ENCODE measurements at regions not wholly inside any gene's neighbourhood (a gene's known extent, or its start where the extent isn't known, plus 50 kb on each side); places are given as distances from the start of the nearest gene placed in this dataset.

DNA sequence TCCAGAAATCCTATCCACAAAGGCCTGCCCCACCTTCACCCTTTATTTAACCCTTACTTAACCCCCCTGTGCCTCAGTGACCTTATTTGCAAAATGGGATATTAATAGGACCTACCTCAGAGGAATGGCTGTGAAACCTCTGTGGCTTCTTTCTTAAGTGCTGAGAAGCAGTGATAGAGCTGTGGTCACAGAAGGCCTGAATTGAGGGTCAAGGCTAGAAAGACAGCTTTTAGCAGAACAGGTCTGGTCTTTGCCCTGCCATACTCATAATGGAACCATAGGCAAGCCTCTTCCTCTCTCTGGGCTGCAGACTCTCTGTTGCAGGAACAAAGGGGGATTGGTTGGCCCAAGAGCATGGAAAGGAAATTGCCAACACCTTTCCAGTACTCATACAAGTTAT, 63.5 kb upstream of the MAMLD1 start:
- Histone ChIP-seq H3K27me3 (ENCODE audit: insufficient read depth, low read depth, severe bottlenecking) (peaks cover 85% of the 10 kb centered on the region), H3K4me3 (ENCODE audit: low read depth, low read length) (no peak overlapping the region), H3K9me3 (ENCODE audit: severe bottlenecking) (no peaks in the 10 kb centered on the region), H3K36me3 (no peaks in the 10 kb centered on the region), H3K27ac (no peak overlapping the region)
- TF ChIP-seq, protein P1, sequence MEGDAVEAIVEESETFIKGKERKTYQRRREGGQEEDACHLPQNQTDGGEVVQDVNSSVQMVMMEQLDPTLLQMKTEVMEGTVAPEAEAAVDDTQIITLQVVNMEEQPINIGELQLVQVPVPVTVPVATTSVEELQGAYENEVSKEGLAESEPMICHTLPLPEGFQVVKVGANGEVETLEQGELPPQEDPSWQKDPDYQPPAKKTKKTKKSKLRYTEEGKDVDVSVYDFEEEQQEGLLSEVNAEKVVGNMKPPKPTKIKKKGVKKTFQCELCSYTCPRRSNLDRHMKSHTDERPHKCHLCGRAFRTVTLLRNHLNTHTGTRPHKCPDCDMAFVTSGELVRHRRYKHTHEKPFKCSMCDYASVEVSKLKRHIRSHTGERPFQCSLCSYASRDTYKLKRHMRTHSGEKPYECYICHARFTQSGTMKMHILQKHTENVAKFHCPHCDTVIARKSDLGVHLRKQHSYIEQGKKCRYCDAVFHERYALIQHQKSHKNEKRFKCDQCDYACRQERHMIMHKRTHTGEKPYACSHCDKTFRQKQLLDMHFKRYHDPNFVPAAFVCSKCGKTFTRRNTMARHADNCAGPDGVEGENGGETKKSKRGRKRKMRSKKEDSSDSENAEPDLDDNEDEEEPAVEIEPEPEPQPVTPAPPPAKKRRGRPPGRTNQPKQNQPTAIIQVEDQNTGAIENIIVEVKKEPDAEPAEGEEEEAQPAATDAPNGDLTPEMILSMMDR (IDR thresholded peaks at IDR 0.05; ENCODE audit: low read depth, low read length) = no peak
- no peak for DNase-seq

DNA sequence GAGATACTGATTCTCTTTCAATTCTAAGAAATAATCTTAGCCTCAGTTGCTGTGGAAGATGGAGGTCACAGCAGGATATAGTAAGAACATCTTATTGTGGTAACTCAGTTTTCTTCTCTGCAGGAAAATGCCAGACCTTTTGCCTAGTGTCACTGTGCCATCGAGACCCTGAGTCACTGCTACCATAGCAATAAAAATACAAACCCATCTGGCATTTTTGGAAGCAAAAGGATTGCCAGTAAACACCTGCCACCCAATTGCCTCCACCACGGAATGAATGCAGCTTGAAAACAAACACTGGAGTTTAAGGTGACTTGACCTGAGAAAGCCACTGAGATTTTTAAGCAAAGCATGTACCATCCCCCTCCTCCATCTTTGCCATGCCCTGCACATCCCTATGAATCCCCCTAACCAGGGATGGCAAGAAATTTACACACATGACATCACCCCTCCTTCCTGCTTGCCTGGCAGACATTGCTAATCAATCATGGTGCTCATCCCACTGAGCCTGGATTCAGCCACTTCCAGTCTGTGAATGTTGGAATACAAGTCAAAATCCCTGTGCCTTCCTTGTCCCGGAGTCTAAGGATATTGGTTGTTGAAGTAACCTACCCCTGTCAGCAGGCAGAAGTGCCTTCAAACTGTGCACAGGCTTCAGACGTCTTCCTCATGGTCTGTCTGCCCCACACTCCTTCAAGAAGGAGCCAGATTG, 59.6 kb upstream of the MAMLD1 start:
- H3K9me3 ChIP-seq (ENCODE audit: severe bottlenecking) = no peaks in the 10 kb centered on the region
- H3K4me3 ChIP-seq (ENCODE audit: low read depth, low read length) = no peak overlapping the region
- TF ChIP-seq, protein P1 (IDR thresholded peaks at IDR 0.05; ENCODE audit: low read depth, low read length) = no peak
- no peak overlapping the region for H3K27ac ChIP-seq
- no peak for DNase-seq
- H3K36me3 ChIP-seq = no peaks in the 10 kb centered on the region
- H3K27me3 ChIP-seq (ENCODE audit: insufficient read depth, low read depth, severe bottlenecking) = peaks cover 77% of the 10 kb centered on the region

DNA sequence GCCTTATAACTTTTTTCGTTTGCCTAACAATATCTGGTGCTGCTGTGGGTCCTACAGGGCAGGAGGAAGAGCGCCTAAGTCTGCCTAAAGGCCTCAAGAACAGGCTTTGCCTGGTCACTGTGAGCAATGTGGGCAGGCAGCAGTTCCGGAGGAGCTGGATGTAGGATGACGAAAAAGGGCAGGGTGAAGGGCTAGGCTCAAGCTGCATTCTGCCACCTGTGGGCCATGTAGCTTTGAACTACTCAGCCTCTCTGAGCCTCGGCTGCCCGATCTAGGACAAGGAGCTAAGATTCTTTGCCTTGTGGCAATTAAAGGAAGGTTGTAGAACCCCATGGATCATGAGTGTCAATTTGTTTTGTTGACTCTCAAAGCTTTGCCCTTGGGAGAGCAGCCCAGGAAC, 57.1 kb upstream of the MAMLD1 start:
- Histone ChIP-seq H3K4me3 (ENCODE audit: low read depth, low read length) (no peak overlapping the region), H3K27ac (no peak overlapping the region), H3K27me3 (ENCODE audit: insufficient read depth, low read depth, severe bottlenecking) (peaks cover 76% of the 10 kb centered on the region), H3K9me3 (ENCODE audit: severe bottlenecking) (no peaks in the 10 kb centered on the region), H3K36me3 (no peaks in the 10 kb centered on the region)
- TF ChIP-seq, protein P1 (IDR thresholded peaks at IDR 0.05; ENCODE audit: low read depth, low read length) = no peak
- no peak for DNase-seq

DNA sequence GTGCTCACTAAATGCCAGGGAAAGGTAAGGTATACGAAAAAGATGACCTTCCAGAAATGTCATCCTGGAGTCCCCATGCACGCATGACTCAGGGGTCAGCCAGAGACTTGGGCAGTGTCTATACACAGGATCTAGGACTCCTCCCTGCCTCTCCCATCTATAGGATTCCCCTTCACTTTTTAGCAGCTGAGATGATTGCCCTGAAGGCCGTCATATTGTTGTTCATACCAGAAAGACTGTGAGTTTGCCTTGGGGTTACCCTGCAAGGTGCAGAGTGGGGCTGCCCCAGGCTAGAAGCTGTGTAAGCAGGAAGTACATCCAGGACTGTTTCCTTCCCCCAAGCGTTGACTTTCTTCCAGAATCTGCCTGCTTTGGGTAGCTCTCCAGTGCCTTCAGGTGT, 55.1 kb upstream of the MAMLD1 start:
- TF ChIP-seq, protein P1 (IDR thresholded peaks at IDR 0.05; ENCODE audit: low read depth, low read length) = no peak
- Histone ChIP-seq H3K27me3 (ENCODE audit: insufficient read depth, low read depth, severe bottlenecking) (peaks cover 86% of the 10 kb centered on the region), H3K4me3 (ENCODE audit: low read depth, low read length) (no peak overlapping the region), H3K36me3 (no peaks in the 10 kb centered on the region), H3K9me3 (ENCODE audit: severe bottlenecking) (no peaks in the 10 kb centered on the region), H3K27ac (no peak overlapping the region)
- DNase-seq = no peak

DNA sequence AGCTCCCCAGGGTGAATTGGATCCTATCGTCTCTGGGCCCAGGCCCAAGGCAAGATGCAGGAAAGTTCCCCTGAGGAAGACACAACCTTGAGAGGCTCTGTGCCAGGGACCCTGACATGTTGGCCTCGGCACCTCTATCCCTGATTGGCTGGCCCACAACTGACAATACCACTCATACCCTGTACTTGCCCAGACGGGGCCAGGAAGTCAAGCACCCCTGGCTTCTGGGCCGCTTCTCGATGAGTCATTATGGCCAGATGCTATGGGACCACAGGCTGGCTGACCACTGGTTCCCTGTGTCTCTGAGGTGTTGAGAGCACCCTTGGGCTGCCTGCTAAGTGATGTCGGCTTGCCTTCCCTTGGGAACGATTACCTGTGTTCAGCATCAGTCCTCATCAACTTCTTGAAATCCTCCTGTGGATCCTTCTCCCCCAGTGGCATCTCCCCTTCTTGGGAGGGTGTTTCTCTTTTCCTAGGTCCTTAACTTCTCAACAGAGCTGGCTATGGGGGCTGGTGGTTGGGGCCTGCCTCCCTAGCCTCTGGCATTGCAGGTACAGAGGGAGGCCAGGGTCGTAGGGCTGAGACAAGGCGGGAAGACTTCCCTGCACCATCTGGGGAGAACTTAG, 54.5 kb upstream of the MAMLD1 start:
- no peak overlapping the region for H3K27ac ChIP-seq
- H3K9me3 ChIP-seq (ENCODE audit: severe bottlenecking) = no peaks in the 10 kb centered on the region
- no peaks in the 10 kb centered on the region for H3K36me3 ChIP-seq
- H3K27me3 ChIP-seq (ENCODE audit: insufficient read depth, low read depth, severe bottlenecking) = peaks cover 86% of the 10 kb centered on the region
- DNase-seq = no peak
- no peak overlapping the region for H3K4me3 ChIP-seq (ENCODE audit: low read depth, low read length)
- TF ChIP-seq, protein P1 (IDR thresholded peaks at IDR 0.05; ENCODE audit: low read depth, low read length) = no peak

Data from WERI-Rb-1 (cell line).